ENCODE measurements at regions not wholly inside any gene's neighbourhood (a gene's known extent, or its start where the extent isn't known, plus 50 kb on each side); places are given as distances from the start of the nearest gene placed in this dataset.
"Not testable (repeated sequence)": the region's sequence is repeated elsewhere in the genome, so short reads cannot be mapped to it uniquely, and the experiment has no call there.

- no peak for DNase-seq
These were observed 117.5 kb upstream of the COL1A2 start for GRCh38 chr7:94277236-94277635.

- DNase-seq: no peak
These were observed 113.8 kb upstream of the COL1A2 start for GRCh38 chr7:94280851-94281250.

GRCh38 chr7:94284104-94284503, 110.6 kb upstream of the COL1A2 start:
- no peak for DNase-seq

- DNase-seq: no peak
These were observed 108.6 kb upstream of the COL1A2 start for GRCh38 chr7:94286111-94286510.

- no peak for DNase-seq
These were observed 106.6 kb upstream of the COL1A2 start for GRCh38 chr7:94288096-94288495.

- peak; percentile 69 for DNase-seq
These were observed 105.6 kb upstream of the COL1A2 start for GRCh38 chr7:94289071-94289470.

GRCh38 chr7:94294471-94295131, 100.1 kb upstream of the COL1A2 start:
- no peak for DNase-seq

- DNase-seq: peak; percentile 35
These were observed 98.8 kb upstream of the COL1A2 start for GRCh38 chr7:94295850-94296249.

- no peak for DNase-seq
These were observed 97.8 kb upstream of the COL1A2 start for GRCh38 chr7:94296881-94297280.

GRCh38 chr7:94297397-94297838, 97.3 kb upstream of the COL1A2 start:
- no peak for DNase-seq

GRCh38 chr7:94298943-94299342, 95.8 kb upstream of the COL1A2 start:
- no peak for DNase-seq

GRCh38 chr7:94300176-94300835, 94.4 kb upstream of the COL1A2 start:
- DNase-seq: no peak

- no peak for DNase-seq
These were observed 93.6 kb upstream of the COL1A2 start for GRCh38 chr7:94301024-94301586.

- DNase-seq: no peak
These were observed 91.6 kb upstream of the COL1A2 start for GRCh38 chr7:94303118-94303517.

GRCh38 chr7:94303695-94304094, 91.0 kb upstream of the COL1A2 start:
- no peak for DNase-seq

GRCh38 chr7:94304878-94305277, 89.8 kb upstream of the COL1A2 start:
- no peak for DNase-seq

- DNase-seq: no peak
These were observed 88.9 kb upstream of the COL1A2 start for GRCh38 chr7:94305836-94306235.

- no peak for DNase-seq
These were observed 87.2 kb upstream of the COL1A2 start for GRCh38 chr7:94307399-94308048.

GRCh38 chr7:94311515-94311914, 83.2 kb upstream of the COL1A2 start:
- no peak for DNase-seq

GRCh38 chr7:94313926-94314325, 80.8 kb upstream of the COL1A2 start:
- DNase-seq: no peak

GRCh38 chr7:94314413-94315410, 80.0 kb upstream of the COL1A2 start:
- no peak for DNase-seq

- not testable (repeated sequence) for DNase-seq
These were observed 73.6 kb upstream of the COL1A2 start for GRCh38 chr7:94321138-94321537.

- DNase-seq: no peak
These were observed 70.9 kb upstream of the COL1A2 start for GRCh38 chr7:94323844-94324243.

Data from NCI-H748 treated with DMSO at 0.1 percent for 48 hours (cell line).